Suprapubic skin (tissue), 4 donors: ENCODE measurements at regions not wholly inside any gene's neighbourhood (a gene's known extent, or its start where the extent isn't known, plus 50 kb on each side); places are given as distances from the start of the nearest gene placed in this dataset.

Source experiments
- DNase-seq, 2 donors: peaks; one replicate each; pipeline ENCODE4 v3.0.0-alpha.2; 2019; ENCODE audit warnings: low spot score in 2 of 2
- H3K27ac ChIP-seq: fragments of 200-600 bp; sonication (generic); one replicate; pipeline ENCODE4 v1.5.1; 2019
- H3K27me3 ChIP-seq: fragments of 200-600 bp; sonication (generic); one replicate; pipeline ENCODE4 v1.5.1; 2019
- H3K36me3 ChIP-seq: fragments of 200-600 bp; sonication (generic); one replicate; pipeline ENCODE4 v1.5.1; 2019
- H3K4me1 ChIP-seq: fragments of 200-600 bp; sonication (generic); one replicate; pipeline ENCODE4 v1.5.1; 2019
- H3K4me3 ChIP-seq: fragments of 200-600 bp; sonication (generic); one replicate; pipeline ENCODE4 v1.5.1; 2019; ENCODE audit warnings: mild to moderate bottlenecking
- H3K9me3 ChIP-seq: fragments of 200-600 bp; sonication (generic); one replicate; pipeline ENCODE4 v1.5.1; 2019
- EP300 ChIP-seq: sonication (generic); formaldehyde crosslinking; IDR thresholded peaks from one replicate; pipeline ENCODE4 v1.6.1; 2017; ENCODE audit warnings: antibody characterized with exemption
- POLR2A ChIP-seq, 2 donors: fragments of 450-650 bp; IDR thresholded peaks; one replicate each; pipeline ENCODE4 v1.6.1; 2017; ENCODE audit warnings: antibody characterized with exemption in 2 of 2, mild to moderate bottlenecking in 2 of 2, moderate library complexity in 2 of 2
- POLR2AphosphoS5 ChIP-seq, 3 donors: sonication (generic); formaldehyde crosslinking; IDR thresholded peaks; one replicate each; pipeline ENCODE4 v1.6.1; 2017; ENCODE audit warnings: antibody characterized with exemption in 3 of 3
- WGBS: methylation state at CpG from one replicate; pipeline ENCODE4 v1.1.5; 2018; 5-methylcytosine and 5-hydroxymethylcytosine counted together
- TF ChIP-seq, protein P1 (sequence below), 2 donors: fragments of 200-600 bp in 1 of 2; fragments of 450-650 bp in 1 of 2; sonication (generic) in 1 of 2; IDR thresholded peaks; one replicate each; pipeline ENCODE4 v1.5.1; 2016 to 2019; ENCODE audit warnings: antibody characterized with exemption in 2 of 2, mild to moderate bottlenecking in 1 of 2, moderate library complexity in 1 of 2

DNA sequence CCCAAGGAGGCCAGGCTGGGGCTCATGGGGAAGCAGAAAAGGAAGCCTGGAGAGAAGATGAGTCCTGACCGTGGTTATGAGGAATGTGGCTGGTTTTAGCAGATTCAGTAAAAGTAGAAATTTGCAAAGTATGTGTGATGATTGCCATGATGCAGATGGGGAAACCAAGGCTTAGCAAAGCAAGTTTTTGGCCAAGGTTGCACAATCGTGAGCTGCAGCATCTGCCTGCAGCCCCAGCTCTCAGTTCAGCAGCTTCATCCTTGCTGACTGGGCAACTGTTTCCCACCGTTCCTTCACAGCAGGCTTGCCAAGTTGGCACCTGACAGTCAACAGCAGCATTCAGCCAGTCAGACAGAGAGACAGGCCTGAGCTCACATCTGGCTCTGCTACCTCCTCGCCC lies 656.7 kb downstream of the MED13L start:
- 49% methylated on average over 4 of the region's 4 CpGs for WGBS
- TF ChIP-seq POLR2A (IDR thresholded peaks at IDR 0.05) (no peak), EP300 (no peak), POLR2AphosphoS5 (IDR thresholded peaks at IDR 0.05) (no peak)
- TF ChIP-seq, protein P1, sequence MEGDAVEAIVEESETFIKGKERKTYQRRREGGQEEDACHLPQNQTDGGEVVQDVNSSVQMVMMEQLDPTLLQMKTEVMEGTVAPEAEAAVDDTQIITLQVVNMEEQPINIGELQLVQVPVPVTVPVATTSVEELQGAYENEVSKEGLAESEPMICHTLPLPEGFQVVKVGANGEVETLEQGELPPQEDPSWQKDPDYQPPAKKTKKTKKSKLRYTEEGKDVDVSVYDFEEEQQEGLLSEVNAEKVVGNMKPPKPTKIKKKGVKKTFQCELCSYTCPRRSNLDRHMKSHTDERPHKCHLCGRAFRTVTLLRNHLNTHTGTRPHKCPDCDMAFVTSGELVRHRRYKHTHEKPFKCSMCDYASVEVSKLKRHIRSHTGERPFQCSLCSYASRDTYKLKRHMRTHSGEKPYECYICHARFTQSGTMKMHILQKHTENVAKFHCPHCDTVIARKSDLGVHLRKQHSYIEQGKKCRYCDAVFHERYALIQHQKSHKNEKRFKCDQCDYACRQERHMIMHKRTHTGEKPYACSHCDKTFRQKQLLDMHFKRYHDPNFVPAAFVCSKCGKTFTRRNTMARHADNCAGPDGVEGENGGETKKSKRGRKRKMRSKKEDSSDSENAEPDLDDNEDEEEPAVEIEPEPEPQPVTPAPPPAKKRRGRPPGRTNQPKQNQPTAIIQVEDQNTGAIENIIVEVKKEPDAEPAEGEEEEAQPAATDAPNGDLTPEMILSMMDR (IDR thresholded peaks at IDR 0.05) = no peak
- no peaks in the 10 kb centered on the region for H3K4me1 ChIP-seq
- H3K27me3 ChIP-seq = no peaks in the 10 kb centered on the region
- no peaks in the 10 kb centered on the region for H3K9me3 ChIP-seq
- no peak overlapping the region for H3K27ac ChIP-seq
- DNase-seq = no peak
- H3K4me3 ChIP-seq = no peak overlapping the region
- no peaks in the 10 kb centered on the region for H3K36me3 ChIP-seq

DNA sequence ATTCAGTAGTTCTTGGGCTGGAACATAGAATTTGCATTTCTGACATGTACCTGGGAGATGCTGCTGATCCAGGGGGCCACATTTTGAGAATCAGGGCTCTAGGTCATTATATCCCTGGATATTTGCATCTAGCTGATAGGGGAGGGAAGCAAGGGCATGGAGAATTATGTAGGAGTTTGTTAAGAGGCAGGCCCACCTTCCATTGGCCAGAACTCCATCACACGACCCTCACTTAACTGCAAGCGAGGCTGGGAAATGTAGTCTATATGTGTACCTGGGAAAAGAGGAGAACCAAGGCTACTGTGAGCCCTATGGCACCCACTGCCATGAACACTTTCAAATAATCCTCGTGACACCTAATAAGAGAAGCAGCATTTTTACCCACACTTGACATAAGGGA lies 657.6 kb downstream of the MED13L start:
- Histone ChIP-seq H3K36me3 (no peaks in the 10 kb centered on the region), H3K27ac (no peak overlapping the region), H3K4me3 (no peak overlapping the region), H3K4me1 (no peaks in the 10 kb centered on the region), H3K9me3 (no peaks in the 10 kb centered on the region), H3K27me3 (no peaks in the 10 kb centered on the region)
- no peak for DNase-seq
- 90% methylated on average over 2 of the region's 3 CpGs for WGBS
- TF ChIP-seq EP300 (no peak), POLR2A (IDR thresholded peaks at IDR 0.05) (no peak), POLR2AphosphoS5 (IDR thresholded peaks at IDR 0.05) (no peak)
- TF ChIP-seq, protein P1 (IDR thresholded peaks at IDR 0.05) = no peak

DNA sequence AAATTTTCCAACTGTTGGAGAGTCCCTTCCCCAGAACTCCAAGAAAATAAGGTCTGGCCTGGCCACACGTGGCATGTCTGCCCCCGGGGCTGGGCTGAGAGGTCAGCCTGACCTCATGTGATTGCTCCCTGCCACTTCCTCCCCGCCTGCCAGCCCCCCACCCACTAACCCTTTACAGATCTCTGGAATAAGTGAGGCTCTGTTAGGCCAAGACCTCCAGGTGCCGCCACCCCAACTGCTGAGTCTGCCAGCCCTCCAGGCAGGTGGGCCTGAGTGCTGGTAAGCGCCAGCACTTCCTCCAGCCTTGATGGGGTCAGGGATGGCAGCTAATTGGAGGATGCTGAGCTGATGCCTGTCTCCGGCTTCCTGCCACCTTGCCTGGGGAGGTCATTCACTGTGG lies 658.4 kb downstream of the MED13L start:
- 58% methylated on average over 6 of the region's 6 CpGs for WGBS
- Histone ChIP-seq H3K4me3 (no peak overlapping the region), H3K9me3 (no peaks in the 10 kb centered on the region), H3K27ac (no peak overlapping the region), H3K36me3 (no peaks in the 10 kb centered on the region), H3K4me1 (no peaks in the 10 kb centered on the region), H3K27me3 (no peaks in the 10 kb centered on the region)
- no peak for TF ChIP-seq POLR2AphosphoS5 (IDR thresholded peaks at IDR 0.05)
- no peak for TF ChIP-seq EP300
- TF ChIP-seq, protein P1 (IDR thresholded peaks at IDR 0.05) = no peak
- no peak for TF ChIP-seq POLR2A (IDR thresholded peaks at IDR 0.05)
- DNase-seq = no peak

DNA sequence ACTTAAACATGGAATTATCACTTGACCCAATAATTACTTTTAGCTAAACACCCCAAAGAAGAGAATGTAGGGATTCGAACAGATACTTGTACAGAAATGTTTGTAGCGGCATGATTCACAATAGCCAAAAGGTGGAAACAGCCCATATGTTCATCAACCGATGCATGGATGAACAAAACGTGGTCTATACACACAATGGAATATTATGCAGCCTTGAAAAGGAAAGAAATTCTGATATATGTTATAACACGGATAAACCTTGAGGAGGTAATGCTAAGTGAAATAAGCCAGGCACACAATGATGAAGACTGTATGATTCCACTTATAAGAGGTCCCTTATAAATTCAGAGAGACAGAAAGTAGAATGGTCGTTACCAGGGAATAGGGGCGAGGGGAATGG lies 659.4 kb downstream of the MED13L start:
- no peak overlapping the region for H3K27ac ChIP-seq
- no peaks in the 10 kb centered on the region for H3K36me3 ChIP-seq
- WGBS = 93% methylated on average over 7 of the region's 7 CpGs
- DNase-seq = no peak
- TF ChIP-seq EP300 (no peak), POLR2A (IDR thresholded peaks at IDR 0.05) (no peak), POLR2AphosphoS5 (IDR thresholded peaks at IDR 0.05) (no peak)
- TF ChIP-seq, protein P1 (IDR thresholded peaks at IDR 0.05) = no peak
- H3K27me3 ChIP-seq = no peaks in the 10 kb centered on the region
- no peak overlapping the region for H3K4me3 ChIP-seq
- H3K9me3 ChIP-seq = no peaks in the 10 kb centered on the region
- H3K4me1 ChIP-seq = no peaks in the 10 kb centered on the region

DNA sequence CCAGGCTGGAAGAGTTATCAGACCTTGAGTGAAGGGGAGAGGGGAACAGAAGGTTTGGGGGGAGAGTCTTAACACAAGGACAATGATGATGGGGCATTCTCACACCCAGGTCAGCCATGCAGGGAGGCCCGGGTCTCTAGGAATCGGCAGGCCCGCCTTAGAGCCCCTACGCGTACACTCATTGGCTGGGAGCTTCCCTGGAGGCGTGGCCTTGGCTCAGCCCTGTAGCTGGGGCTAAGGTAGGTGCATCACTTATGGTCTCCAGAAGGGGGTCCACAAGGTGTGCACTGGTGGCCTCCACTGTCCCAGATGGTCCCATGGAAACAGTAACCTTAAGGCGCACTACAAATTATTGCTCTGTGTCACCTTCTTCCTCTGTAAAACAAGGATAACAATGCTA lies 660.1 kb downstream of the MED13L start:
- no peak for DNase-seq
- Histone ChIP-seq H3K9me3 (no peaks in the 10 kb centered on the region), H3K4me1 (no peaks in the 10 kb centered on the region), H3K27ac (no peak overlapping the region), H3K4me3 (no peak overlapping the region), H3K27me3 (no peaks in the 10 kb centered on the region), H3K36me3 (no peaks in the 10 kb centered on the region)
- TF ChIP-seq, protein P1 (IDR thresholded peaks at IDR 0.05) = no peak
- TF ChIP-seq EP300 (no peak), POLR2AphosphoS5 (IDR thresholded peaks at IDR 0.05) (no peak), POLR2A (IDR thresholded peaks at IDR 0.05) (no peak)
- 88% methylated on average over 7 of the region's 7 CpGs for WGBS
